ENCODE measurements at regions not wholly inside any gene's neighbourhood (a gene's known extent, or its start where the extent isn't known, plus 50 kb on each side); places are given as distances from the start of the nearest gene placed in this dataset.

DNA sequence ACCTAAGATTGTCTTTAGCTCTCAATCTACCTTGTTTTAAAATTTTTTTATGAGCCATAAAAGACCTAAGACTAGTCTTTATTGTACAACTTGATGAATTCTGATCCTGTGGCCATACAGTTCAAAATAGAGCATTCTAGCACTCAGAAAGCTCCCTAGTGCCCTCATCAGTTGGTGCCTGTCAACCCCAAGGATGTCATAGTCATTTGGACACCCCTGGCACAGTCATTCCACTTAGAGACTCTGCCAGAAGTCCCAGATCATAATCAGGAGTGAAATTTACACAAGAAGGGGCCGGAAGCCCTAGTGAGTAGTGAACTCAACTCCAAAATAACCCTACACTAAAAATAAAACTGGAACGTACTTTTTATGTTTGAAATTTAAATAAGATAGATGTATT, 80.0 kb upstream of the INSIG1 start:
- peak; percentile 79 for DNase-seq

DNA sequence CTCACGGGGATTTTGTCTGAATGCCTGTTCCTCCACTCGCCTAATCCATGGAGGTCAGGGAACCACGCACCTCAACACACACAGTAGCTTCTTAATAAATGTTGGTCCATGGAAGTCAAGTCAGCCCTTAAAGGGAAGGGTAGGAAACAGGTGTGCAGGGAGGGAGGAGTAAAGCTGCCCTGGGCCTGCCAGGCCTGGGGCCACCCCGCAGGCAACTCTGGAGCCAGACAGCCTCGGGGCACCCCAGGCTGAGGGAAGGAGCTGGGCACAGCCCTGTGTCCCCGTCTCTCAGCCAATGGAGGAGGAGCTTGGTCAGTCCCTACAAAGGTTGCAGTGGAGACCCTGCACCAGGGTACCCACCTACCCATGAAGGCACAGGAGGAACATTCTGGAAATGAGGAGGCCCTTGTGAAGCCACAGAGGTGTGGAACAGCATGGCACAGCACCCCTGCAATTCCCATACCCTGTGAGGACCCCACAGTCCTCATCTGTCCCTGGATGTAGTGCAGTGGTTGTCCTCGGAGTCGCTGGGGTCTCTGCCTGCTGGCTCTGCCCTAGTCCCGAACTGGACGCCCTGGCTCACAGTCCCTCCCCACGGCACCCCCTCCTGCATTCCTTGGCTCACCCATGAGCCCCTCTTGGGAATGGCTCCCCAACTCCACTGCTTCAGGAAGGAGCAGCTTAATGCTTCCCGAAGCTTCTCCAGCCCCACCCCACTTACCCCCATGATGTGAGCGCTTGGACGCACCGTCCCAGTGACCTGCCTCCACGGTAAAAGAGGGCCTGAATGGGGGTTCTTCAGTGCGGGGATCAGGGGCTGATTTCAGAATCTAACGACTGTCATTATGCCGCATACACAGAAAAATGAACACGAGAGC, 79.2 kb upstream of the INSIG1 start:
- no peak for DNase-seq

GRCh38 chr7:155219154-155219531, 78.5 kb upstream of the INSIG1 start:
- no peak for DNase-seq

DNA sequence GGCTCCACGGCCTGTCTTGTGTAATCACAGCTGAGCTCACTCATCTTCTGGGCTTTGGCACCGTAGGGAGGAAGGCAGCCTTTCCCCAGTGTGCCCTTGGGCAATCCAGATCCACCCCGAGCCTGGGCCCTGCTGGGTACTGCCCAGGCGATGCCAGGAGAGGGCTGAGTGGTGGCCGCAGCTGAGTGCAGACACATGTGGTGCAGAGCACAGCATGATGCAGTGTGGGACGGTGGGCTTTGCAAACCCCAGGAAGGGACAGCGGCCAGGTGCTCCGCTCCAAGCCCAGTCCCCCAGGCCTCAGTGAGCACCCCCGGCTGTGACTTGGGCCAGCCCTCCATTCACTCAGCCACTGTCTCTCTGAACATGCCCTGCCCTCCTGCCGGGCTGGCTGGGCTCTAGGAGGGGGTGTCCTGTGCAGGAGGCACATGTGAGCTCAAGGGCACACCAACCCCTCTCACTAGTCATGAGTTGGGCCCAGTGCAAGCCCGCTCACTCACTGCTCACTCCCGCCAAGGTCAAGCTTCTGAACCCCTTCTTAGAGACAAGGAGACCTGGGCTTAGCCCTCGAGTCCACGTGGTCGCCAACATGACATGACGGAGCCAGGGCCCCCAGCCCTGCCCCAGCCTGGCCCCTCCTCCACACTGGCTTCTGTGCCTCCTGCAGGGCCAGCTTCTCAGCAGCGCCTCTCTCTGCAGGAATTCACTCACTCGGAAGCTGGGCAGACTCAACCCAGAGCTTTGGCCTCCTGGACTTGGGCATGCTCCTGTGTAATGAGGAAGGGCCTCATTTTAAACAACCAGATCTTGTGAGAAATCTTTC, 77.5 kb upstream of the INSIG1 start:
- DNase-seq: no peak

DNA sequence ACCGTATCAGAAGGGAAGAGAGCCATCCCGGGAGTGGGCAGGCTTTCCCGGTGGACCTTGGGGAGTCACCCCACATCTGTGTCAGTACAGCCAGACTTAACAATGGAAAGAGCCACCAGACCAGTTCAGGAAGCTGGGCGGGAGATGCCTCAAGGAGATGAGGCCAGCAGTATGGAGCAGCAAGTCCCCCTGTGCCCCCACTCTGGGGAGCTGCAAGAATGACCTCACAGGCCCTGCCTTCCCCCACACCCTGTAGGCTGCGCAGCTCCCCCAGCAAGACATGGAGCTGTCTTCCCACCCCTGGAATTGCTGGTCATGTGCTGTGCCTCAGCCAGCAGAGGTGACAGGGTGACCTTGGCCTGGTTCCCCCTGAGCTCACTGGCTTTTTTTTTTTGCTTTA, 76.8 kb upstream of the INSIG1 start:
- no peak for DNase-seq

DNA sequence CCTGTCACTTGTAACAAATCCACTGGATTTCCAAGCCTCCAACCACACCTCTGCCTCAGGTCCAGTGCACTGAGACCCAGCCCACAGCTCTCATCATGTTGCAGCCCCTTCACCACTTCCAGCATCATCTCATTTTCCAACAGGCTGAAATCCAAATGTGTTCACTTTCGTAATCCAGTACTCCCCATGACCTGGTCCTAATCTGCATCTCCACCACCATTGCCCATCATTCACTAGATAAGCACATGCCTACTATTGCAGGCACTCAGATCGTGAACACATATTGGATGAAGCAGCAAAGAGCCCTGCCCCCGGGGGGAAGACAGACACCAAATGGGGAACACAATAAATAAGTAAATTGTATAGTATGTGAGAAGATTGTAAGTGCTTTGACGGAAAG, 76.1 kb upstream of the INSIG1 start:
- DNase-seq: no peak

DNA sequence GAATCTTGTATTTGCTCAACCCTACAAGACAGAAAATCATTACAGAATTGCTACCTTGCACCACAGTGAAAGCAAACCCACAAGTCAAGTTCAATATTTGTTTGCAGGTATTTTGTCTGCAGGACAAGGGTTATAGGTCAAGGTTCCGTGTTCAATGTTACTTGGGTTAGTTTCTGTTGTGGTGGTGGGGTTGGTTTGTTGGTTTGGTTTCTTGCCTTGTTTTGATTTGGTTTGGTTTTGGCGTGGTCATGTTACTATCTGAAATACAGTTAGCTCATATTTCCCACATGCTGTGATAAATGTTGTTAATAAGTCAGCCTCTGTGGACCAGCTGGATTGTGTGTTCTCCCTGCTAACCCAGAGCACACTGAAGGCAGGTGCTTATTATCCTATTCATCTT, 75.6 kb upstream of the INSIG1 start:
- DNase-seq: peak; percentile 40

DNA sequence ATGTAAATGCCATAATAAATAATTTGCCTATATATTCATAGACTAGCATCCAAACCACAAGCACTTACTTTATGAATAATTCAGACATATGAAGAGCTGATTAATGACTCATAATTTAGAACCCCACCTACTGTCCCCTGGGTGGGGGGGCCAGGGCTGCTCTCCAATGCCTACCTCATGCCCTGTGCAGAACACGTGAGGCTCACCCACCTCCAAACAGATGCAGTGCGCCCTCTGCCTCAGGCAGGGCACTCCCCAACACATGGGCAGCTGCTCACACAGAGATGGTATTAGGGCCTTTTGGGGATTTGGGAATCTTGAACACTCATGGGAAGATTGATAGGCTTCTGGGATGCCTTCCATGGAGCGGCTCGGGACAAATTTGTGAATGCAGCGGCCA, 75.1 kb upstream of the INSIG1 start:
- DNase-seq: no peak

GRCh38 chr7:155223021-155223420, 74.7 kb upstream of the INSIG1 start:
- DNase-seq: no peak

DNA sequence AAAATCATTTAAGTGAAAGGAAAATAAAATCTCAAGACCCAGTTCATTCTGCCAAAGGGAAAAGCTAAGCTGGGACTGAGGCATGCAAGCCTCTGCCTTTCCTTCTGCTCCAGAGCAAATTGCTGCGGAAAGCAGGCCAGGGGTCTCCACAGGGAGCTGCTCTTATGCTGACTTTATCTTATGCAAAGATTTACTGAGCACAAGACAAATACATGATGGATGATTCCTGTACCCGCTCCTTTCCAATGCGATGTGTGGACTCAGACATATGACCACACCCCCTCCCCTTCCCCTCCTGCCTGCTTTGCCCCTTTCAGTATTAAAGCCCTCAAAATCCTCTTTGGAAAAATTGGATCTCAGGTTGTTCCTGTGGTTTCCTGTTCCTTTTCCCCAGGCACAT, 74.2 kb upstream of the INSIG1 start:
- DNase-seq: no peak

GRCh38 chr7:155224116-155224811, 73.4 kb upstream of the INSIG1 start:
- no peak for DNase-seq

GRCh38 chr7:155225095-155225494, 72.6 kb upstream of the INSIG1 start:
- no peak for DNase-seq

DNA sequence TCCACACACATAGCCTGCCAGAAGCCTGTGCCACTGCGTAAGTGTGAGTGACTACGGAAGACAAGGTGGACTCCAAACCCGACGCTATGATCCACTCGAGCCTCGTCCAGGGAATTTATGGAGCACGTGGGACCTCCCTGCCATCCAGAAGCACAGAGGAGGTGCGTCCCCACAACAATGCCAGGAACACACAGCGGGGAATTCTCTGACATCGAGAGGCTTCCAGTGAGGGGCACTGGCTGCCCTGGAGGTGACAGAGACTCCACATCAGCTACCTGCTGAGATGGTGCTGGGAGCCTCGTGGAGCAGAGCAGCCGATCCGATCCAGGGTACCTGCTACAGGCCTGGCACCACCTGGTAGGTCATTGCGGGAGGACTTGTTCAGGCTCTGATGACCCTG, 72.2 kb upstream of the INSIG1 start:
- no peak for DNase-seq

DNA sequence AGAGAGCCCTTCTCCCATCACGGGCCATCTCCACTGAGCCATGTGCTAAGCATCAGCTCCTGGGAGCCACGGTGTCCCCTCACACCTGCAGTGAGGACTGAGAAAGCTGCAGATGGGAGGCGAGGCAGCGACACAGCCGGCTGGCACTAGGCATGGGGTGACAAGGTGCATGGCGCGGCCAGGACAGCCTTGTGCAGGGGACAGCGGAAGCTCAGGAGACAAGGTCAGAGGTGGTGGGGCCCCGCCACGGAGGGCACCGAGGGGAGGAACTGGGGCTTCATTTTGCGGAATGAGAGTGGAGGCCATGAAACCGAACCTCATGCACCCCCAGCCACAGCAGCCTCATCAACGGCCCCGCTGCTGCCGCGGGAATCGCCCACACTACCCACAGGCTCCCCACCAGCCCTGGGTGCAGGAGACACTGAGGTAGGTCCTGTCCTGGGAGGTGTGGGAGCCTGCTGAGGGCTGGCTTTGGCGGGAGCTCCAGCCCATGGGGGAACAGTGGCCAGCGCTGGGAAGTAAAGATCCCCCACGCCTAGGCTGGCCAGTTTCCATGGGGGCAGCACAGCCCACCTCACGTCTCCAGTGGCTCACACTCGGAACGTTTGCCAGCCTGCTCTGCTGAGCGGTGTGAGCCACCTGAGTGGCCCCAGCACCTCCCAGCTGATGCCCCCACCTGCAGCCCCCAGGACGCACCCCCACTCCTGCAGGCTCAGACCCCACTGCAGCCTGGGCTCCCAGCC, 71.2 kb upstream of the INSIG1 start:
- no peak for DNase-seq

- no peak for DNase-seq
Measured at GRCh38 chr7:155227004-155227787, 70.5 kb upstream of the INSIG1 start.

DNA sequence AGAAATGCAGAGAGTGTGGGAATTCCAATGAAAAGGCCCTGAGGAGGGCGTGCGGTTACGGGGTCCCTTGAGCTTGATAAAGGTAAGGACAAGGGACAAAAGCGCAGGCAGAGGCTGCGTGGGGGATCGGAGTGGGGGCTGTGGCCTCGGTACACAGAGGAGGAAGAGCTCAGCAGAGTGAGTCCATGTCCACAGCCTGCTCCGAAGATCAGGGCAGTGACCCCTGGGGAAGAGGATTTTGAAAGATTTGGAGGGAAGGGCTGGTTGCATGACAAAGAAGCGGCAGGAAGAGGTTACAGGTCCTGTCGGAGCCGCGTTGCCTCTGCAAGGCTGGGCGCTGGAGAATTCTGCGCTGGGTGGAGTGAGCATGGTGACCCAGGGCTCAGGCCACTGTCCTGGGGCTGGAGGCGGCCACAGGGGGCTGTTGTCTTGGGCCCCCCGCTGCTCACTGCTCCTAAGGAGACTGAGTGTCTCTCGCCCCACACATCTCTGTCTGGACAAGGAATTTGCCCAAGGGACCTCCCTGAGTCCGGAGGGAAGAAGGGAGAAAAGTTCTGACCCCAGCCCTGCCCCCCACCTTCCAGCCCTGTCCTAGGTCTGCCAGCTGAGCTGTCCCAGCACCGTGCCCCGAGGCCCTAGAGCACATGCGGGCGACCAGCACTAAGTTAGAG, 69.8 kb upstream of the INSIG1 start:
- DNase-seq: no peak

- DNase-seq: no peak
Measured at GRCh38 chr7:155228459-155228845, 69.2 kb upstream of the INSIG1 start.

GRCh38 chr7:155228894-155229293, 68.8 kb upstream of the INSIG1 start:
- no peak for DNase-seq

DNA sequence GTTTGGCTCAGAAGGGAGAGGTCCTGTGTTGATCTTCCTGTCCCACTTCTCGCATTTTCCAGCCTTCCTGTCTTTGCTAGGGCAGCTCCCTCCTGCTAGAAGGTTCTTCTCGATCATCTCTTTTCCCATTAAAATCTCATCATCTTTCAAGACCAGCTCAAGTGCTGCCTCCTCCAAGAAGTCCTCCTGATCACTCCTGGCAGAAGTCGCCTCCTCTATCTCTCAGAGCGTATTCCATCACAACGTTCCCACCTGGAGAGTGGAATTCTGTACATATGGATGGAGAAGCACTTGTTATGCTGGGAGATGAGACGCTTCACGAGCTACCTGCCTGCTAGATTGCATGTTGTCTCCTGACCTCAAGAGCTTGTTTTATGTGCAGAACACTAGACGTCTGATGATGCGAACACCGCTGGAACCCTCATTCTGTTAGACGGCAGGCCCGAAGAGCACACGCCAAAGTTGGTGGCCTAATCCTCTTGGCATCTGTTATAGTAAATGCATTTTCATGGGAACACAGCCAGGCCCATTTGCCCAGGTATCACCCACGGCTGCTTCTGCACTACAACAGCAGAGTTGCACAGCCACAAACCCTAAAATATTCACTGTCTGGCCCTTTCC, 68.0 kb upstream of the INSIG1 start:
- no peak for DNase-seq

- no peak for DNase-seq
Measured at GRCh38 chr7:155230169-155230593, 67.5 kb upstream of the INSIG1 start.

- DNase-seq: no peak
Measured at GRCh38 chr7:155231241-155231800, 66.4 kb upstream of the INSIG1 start.

Measured in activated CD4-positive, alpha-beta T cell treated with anti-CD3 and anti-CD28 coated beads, Interleukin-2, amount 50 U/mL, for 16 hours (primary cell).